Activated CD4-positive, alpha-beta T cell treated with anti-CD3 and anti-CD28 coated beads for 48 hours (primary cell): ENCODE measurements at regions not wholly inside any gene's neighbourhood (a gene's known extent, or its start where the extent isn't known, plus 50 kb on each side); places are given as distances from the start of the nearest gene placed in this dataset.
"Not testable (repeated sequence)": the region's sequence is repeated elsewhere in the genome, so short reads cannot be mapped to it uniquely, and the experiment has no call there.

Experiments
- DNase-seq: peaks from one replicate; pipeline ENCODE4 v3.0.0-alpha.2; 2020

DNA sequence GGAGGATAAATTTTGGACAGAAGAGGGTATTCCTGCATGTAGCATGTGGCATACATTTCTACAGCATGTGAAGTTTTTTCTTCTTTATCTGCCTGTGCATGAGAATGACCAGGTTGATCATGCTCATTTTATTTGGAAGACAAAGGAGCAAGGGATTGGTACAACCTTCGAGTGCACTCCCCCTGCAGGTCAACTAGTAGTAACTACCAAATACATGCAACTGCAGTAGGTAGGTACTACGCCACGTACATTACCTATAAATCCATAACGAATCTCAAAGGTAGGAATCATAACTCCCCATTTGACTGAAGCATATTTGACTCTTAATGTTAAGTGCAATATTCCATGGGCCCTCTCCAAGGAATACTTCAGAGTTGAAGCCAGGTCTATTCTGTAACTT, 763.9 kb downstream of the TSN start:
- no peak for DNase-seq

DNA sequence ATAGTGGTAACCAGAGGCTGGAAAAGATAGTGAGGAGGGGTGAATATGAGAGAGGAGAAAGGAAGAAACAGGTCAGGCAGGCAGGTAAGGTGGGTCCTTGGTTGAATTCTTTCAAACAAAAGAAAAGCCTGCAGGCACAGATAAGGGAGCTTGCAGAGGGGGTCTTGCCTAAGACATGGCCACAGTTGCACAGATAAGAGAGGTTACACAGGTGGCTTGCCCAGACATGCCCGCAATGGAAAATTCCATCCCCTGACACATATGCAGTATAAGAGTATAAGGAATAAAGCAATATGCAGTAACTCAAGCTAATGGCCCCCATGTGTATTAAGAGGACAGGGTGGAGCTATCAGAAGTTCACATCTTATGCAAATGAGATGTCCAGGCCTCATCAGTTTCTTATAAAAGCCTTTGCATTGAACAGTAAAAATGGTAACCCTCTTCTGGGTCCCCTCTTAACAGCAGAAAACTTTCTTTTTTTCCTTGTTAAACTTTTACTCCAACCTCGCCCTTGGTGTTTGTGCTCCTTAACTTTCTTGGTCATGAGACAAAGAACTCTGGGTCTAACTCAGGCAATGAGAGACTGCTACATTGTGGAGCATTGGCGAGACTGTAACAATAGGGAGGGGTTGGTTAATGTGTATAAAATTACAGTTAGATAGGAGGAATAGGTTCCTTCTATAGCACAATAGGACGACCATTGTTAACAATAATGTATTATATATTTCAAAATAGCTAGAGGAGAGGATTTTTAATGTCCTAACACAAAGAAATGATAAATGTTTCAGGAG, 764.6 kb downstream of the TSN start:
- no peak for DNase-seq

- DNase-seq = no peak
Measured at GRCh38 chr2:122523143-122523542, 767.7 kb downstream of the TSN start.

GRCh38 chr2:122523981-122524380, 768.5 kb downstream of the TSN start:
- no peak for DNase-seq

DNA sequence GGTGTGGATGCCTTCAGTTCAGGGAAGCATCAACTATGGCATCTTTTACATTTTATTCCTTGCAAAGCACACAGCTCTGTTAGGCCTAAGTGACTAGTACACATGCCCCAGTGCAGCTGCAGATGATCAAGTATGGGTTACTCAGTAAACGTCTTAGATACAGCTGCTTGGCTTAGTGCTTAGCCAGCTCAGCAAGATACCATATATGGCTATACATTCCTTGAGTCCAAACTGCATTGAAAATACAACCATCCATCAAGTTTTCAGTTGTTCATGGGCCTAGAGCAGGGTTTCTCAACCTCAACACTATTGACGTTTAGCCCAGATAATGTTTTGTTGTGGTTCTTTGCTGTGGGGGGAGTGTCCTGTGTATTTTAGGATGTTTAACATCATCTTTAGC, 769.9 kb downstream of the TSN start:
- no peak for DNase-seq

DNA sequence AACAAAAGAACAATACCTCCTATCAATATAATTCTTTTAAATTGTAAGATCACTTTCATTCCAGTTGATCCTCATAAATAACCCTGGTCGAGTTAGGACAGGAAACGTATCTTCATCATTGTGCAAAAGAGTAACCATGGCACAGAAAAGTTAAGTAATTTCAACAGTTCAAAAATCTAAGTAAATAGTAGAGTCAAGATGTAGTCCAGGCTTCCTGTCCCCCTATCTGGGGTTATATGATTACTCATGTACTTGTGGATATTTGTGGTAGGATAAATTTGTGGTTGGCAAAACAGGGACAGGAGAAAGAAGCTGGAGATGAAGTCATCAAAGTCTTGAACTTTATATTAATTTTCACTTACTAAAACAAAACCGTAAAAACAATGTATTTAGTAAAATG, 772.6 kb downstream of the TSN start:
- no peak for DNase-seq

DNA sequence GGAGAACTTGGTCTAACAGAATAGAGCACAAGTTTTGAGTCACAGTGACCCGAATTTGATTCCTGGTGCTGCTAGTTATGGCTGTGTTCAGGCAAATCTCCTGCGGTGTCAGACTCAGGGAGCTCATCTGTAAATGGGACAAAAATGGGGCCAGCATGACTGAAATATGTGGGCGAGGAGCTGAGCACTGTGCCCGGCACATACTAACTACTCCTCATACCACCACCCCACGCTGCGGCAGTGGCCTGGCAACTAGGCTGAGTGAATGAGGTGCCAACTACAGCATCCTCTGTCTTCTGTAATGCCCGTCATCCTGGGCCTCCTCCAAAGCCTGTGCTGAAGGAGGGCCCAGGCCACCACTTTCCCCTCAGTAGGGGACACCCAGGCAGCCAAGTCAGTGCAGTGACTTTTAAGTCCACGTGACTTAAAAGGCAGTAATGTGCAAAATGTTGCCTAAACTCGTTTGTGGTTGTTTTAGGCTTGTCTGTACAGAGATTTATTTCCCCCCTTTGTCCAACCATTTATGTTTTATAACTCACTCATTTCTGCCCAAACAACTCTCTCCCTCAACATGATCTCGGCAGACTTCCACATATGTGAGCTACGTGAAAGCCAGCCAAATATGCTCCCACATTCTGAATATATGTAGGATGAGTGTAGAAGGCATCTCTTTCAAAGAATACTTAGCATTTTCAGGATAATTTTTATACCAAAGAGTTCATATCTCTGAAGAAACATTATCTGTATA, 773.7 kb downstream of the TSN start:
- DNase-seq = no peak

- DNase-seq = no peak
Measured at GRCh38 chr2:122530814-122531213, 775.4 kb downstream of the TSN start.

DNA sequence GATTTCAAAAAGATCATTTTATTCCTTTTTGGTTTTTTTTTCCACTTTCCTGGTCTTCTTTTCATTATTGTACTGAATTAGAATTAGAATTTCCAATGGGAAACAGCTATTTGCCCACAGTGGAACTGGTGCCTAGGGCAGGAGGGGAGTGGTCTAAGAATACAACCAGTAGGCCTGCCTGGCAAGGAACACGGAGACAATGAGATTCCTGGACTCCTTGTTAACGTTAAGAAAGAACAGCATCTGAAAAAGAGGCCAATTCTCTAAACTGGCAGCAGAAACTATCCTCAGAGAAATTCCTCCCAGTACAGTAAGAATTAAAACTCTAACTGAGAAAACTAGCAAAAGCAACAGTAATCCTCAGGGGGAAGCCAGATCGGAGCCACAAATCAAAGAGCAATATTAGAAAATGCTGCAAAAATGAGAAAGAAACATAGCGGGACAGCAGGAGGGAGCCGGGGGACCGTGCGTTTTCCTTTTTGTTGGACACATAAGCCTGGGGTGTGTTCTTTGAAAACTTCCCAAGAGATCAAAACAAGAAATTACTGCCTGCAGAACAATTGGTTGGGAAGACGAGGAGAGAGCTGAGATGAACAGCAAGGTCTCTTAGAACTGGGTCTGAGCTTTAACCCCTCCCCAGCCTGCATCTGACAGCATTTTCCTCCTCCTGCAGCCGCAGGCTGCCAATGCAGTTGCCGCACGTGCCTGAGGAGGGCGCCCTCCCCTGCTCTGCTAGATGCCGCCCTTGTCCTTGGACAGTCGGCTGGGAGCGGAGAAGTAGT, 776.0 kb downstream of the TSN start:
- DNase-seq = no peak

- DNase-seq = no peak
Measured at GRCh38 chr2:122532072-122532344, 776.6 kb downstream of the TSN start.

DNA sequence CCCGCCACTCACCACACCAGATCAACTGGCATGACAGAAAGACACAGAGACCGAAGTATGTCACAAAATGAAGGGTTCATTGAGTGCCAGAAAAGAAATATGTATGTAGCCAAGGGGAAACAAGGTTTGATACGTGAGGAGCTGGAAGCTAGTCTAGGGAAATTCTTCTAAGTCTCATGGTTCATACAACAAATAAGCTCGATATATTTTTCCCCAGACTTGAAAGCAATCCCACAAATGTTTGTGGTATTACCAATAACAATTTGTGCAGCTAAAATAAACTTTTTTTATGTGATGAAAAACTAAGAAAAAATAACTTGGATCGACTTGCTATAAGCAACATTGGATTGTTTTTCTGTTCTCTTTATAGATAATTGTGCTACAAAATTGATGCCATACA, 777.0 kb downstream of the TSN start:
- DNase-seq = no peak

DNA sequence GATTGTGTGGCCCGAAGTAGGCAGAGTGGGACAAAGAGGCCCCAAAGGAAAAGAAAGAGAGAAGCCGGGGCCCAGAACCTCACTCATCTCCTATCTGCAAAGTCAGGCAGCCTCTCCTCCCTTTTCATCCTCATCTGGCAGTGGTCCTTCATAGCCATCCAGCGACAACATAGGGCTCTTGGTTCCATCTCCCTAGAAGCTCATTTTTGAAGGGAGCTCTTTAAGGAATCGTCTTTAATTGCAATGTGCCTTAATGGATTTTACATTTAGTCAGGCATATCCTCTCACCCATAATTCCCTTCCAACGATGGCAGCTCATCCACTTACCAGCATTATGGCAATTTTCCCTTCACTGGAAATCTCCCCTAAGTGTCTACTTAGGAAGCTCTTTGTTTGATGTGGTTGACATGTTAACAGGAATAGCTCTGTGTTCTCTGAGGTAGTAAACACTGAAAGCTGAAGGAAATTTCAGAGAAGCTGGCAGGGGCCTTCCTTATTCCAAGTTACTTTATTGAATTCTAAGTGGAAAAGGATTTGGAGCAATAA, 780.6 kb downstream of the TSN start:
- no peak for DNase-seq

- no peak for DNase-seq
Measured at GRCh38 chr2:122539311-122539710, 783.9 kb downstream of the TSN start.

DNA sequence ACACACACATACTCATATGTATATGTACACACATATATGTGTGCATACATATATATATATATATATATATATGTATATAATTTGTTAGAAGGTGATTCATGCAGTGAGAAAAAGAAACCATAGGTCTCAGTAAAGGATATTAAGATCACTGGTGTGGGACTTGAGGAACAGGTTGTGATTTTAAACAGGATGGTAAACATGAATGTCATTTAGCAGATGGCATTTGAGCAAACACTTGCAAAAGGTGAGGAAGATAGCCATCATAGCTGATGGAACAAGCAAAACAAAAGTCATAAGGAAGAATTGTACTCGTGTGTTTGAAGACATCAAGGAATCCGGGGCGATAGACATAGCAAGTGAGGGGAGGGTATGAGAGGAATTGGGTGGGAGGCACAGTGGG, 784.5 kb downstream of the TSN start:
- no peak for DNase-seq

DNA sequence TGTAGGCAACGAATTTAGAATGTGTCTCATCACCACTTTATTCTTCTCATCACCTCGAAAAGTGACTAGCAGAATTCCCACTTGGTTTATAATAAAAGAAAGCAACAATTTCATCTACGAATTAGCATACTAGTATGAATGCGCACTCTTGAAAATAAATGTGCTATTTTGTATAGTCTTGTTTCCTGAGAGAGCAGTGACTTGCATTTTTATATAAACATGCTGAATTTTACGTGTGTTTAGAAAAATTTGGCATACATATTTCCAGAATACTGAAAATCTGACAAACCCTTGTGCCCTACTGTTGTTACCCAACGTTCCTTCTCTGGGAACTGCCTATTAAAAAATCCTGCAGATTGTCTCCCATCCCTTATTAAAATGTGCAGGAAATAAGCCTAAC, 786.8 kb downstream of the TSN start:
- DNase-seq = no peak

- DNase-seq = no peak
Measured at GRCh38 chr2:122542646-122543045, 787.2 kb downstream of the TSN start.

DNA sequence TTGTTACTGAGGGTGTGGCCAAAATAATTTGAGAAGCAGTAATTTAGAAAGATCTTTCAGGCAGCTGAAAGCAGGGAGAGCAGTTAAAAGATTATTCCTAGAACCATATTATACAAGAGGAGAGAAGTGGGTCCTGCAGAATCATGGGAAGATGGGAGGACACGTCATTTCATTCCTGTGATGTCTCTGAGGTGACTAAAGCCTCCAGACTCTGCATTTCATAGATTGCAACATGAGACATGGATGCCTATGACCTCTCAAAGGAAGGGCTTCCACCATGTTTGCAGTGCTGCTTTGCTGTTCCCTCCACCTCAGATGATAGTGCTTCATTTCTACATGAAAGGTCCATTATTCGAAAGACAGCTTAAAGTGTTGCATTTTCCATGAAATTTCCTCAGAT, 788.4 kb downstream of the TSN start:
- no peak for DNase-seq

- DNase-seq = no peak
Measured at GRCh38 chr2:122545821-122546220, 790.4 kb downstream of the TSN start.

DNA sequence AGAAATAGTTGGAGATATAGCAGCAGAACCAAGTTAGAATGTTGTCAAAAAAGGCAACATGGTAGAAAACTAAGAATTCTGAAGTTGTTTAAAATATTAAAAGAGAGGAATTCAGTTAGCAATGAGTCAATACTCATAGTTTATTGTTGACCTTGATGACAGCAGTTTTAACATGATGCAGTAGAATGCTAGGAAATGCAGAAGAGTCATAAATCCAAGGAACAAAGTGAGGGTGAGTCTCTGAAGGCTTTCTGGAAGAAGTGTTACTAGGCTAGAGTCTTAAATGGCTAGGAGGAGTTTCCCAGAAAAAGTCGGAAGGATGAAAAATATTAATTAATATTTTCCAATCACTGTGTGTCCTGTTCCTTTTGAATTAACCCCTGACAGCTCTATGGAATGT, 807.3 kb downstream of the TSN start:
- DNase-seq = no peak

- no peak for DNase-seq
Measured at GRCh38 chr2:122563781-122564180, 808.3 kb downstream of the TSN start.

GRCh38 chr2:122564843-122565242, 809.4 kb downstream of the TSN start:
- DNase-seq = no peak

- no peak for DNase-seq
Measured at GRCh38 chr2:122565364-122565763, 809.9 kb downstream of the TSN start.

GRCh38 chr2:122570641-122571040, 815.2 kb downstream of the TSN start:
- DNase-seq = no peak

GRCh38 chr2:122571471-122571870, 816.0 kb downstream of the TSN start:
- DNase-seq = not testable (repeated sequence)
